Eye (tissue), 1 donor: ENCODE measurements at regions not wholly inside any gene's neighbourhood (a gene's known extent, or its start where the extent isn't known, plus 50 kb on each side); places are given as distances from the start of the nearest gene placed in this dataset.

Experiments
- DNase-seq: peaks from one replicate; pipeline ENCODE4 v3.0.0-alpha.2; 2015

DNA sequence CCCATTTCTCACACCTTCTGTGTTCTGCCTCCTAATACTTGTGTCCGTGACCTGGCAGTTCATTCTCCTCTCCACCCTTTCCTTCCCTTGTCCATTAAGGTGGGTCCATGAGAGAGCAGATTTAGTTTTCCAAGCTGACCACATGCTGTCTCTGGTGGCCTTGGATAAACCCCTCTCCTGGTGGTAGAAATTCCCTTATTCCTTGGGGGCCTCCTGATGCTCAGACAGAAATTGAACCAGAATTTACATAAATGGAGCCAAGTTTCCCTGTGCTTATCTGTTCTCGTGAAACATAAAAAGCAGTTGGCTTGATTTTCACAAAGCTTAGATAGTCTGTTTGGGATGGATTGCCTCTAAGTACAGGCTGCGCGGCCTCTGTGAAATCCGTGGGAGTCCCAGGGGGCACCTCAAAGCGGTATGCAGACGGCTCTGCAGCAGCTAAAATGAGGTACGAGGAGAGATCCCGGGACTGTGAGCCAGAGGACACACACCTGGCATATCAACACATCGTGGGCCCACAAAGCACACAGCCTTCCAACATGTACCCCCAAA lies 101.0 kb upstream of the NMNAT3 start:
- DNase-seq = no peak

DNA sequence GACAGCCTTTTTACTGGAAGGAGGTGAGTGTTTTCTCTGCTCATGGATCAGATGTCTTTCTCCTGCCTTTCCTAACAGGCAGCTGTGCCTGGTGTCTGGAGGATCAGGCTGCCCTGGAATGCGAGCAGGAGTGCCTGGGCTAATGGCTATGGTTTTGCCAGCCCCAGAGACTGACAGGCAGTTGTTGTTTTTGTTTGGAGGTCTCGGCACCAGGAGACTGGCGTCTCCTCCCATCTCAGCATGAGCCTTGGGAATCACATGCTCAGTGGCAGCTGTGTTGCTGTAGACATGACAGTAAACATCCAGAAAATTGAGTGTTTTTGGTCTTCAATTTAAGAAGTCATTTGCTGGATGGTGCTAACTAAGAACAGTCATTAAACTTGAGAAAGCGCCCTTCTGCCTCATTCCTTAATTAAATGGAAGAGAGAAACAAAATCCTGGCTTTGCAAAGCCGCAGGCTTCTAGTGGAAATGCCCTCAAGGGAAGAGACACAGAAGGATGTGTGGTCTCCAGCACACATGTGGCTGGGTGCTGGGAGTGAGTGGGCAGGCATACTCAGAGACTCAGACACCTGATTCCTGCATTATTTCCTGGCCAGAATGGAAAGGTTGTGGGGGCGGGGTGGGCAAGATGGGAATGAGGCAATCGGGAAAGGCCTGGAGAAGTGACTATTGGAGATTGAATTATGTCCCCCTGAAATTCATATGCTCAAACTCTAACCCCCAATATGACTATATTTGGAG lies 97.0 kb upstream of the NMNAT3 start:
- peak; percentile 80 for DNase-seq

DNA sequence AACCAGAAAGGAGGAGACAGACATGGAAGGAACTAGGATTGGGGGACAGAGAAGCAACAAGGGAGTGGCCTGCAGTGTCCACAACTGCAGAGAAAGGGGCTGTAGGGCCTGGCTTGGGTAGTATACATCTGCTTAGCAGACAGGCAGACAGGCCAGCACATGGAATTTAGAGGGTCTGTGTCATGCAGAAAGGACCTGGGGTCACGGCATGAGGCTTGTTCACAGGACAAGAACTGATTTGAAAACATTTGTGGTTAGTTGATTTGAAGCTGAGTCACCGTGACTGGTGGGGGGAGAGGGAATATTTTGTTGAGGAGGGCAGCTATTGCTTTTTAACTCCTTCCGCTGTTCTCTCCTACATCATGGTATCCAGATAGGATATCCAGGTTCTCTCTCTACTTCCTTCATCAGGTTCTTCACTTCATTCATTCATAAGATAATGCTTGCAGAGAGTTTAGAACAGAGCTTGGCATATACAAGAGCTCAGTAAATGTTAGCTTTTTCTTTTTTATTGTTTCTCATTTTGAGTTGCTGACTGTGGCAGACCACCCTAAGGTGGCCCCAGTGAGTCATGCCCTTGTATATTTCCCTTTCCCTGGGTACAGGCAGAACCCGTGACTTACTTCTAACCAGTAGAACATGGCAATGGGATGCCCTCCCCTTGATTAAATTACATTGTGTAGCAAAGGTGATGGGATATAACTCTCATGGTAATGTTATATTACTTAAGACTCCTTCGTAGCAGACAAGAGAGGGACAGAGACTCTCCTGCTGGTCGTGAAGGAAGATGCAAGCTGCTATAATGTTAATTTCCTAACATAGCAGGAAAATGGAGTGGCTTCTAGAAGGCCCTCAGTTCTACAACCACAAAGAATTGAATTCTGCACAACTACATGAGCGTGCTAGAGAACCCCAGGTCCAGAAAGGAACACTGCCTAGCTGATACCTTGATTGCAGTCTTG lies 95.0 kb upstream of the NMNAT3 start:
- DNase-seq = no peak

DNA sequence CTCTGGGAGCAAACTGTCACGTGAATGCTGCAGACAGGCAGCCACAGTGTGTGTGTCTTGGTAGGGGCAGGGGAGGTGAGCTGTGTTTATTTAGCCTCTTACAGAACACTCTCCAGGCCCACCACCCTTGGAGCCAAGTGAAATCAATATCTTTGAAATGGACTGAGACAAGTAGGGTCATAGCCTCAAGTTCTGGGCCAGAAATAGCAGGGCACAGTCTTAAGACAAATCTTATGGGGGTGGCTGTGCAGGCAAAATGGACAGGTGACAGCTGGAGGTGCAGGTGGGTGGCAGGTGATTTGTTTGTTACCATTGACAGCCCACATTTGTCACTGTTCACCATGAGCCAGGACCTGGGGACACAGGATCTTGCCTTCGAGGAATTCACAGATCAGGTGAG lies 93.6 kb upstream of the NMNAT3 start:
- no peak for DNase-seq

DNA sequence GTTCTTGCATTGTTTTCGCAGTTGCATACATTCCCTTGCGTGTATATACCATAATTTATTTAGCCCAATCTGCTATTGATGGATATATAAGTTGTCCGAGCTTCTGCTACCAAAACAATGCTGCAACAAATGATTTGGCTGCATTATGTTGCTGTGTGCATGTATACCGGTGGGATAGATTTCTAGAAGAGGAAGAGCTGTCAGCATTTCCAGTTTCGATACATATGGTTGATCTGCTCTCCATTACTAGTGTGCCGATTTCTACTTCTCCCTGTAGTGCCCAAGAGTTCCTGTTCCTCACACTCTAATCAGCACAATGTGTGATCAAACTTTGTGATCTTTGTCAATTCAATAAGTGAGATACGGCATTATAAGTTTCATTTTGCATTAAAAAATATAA lies 92.8 kb upstream of the NMNAT3 start:
- no peak for DNase-seq

DNA sequence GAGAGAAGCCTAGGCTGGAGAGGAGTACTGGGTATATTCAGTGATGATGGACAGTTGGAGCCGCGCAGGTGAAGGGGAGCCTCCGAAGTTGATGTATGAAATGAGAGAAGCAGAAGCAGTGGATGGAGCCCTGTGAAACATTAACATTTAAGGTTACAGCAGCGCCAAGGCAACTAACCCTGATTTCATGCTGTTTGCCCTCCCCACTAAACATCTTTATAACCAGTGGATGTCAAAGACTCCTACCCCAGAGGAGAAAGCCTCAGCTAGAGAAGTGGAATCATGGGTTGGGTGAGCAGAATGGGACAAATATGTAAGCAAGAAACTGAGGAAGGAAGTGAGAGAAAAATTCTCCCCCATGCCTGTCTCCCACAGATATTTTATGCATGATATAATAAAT lies 92.0 kb upstream of the NMNAT3 start:
- no peak for DNase-seq

DNA sequence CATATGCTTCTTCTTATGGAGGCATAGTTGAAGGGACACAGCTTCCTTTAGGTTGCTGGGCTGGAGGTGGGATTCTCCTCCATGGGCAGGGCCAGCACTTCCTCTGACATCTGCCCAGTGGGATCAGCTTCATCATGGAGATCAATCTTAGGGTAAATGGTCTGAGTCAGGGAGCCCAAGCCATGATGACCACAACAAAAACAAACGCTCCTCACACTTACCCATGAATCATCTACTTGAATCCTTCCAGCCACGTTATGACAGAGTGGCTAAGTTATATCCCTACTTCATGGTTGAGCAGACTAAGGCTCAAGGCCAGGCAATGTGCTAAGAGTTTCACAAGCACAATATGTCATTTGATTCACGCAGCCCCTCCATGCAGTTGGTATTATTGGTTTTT lies 87.2 kb upstream of the NMNAT3 start:
- DNase-seq = no peak

DNA sequence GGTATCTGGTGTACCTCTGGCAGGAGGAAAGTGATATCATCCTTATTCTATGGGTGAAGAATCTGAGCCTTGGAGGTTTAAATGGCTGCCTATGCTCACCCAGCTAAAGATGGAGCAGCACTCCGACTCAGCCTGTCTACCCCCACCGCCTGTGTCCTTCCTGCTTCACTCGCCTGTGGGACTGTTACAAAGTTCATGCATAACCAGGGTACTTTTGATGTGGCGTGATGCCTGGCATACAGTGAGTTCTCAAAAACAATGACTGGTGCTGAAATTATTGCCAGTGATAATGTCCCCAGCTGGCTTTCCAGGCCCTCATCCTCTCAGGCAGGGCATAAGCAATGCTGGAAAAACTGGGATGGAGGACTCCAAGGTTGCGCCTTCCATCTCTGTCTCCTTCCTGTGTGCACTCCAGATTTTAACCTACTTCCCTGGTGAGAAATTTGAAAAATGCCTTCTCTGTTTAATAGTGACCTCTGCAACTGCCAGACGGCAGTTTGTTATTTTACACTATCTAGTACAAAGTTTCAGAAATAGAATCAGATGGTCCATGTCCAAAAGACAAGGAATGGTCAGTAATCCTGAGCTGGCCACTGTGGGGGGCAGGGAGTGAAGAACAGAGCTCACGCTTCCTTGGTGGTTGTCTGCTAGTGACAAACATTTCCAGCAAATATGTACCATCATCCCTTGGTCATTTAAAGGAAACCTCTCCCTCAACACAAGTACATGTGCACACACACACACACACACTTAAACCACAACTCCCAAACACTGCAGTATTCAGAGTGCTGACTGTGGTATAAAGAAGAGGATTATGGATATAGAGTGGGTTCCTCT lies 86.5 kb upstream of the NMNAT3 start:
- DNase-seq = no peak

DNA sequence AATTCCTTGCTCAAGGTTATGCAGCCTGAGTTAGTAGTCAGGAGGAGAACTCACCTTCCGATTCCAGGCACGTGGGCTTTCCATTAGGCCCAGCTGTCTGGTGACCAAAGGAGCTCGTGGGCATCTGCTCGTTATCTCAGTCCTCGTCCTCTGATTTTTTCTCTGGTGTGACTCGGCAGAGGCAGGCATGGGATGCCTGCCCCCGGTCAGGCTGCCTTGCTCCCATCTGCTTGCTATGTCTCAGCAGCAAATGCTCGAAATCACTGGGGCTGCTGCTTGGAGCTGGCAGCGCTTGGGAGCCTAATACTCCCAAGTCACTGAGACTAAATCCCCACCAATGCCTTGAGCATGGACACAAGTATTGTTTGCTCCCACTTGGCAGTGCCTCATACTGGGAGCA lies 84.5 kb upstream of the NMNAT3 start:
- peak; percentile 13 for DNase-seq

DNA sequence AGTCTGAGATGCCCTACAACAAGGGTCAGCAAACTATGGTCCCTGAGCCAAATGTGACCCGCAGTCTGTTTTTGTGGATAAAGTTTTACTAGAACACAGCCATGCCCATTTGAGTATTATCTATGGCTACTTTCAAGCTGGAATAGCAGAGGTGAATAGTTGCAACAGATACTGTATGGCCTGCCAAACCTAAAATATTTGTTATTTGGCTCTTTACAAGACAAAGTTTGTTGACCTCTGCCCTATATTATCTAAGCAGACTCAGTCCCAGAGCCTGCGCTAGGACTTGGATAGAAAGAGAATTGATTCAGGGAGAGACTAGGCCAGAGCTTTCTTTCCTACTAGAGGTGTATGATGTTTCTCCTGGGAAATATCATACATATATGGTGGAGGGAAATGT lies 81.7 kb upstream of the NMNAT3 start:
- no peak for DNase-seq

DNA sequence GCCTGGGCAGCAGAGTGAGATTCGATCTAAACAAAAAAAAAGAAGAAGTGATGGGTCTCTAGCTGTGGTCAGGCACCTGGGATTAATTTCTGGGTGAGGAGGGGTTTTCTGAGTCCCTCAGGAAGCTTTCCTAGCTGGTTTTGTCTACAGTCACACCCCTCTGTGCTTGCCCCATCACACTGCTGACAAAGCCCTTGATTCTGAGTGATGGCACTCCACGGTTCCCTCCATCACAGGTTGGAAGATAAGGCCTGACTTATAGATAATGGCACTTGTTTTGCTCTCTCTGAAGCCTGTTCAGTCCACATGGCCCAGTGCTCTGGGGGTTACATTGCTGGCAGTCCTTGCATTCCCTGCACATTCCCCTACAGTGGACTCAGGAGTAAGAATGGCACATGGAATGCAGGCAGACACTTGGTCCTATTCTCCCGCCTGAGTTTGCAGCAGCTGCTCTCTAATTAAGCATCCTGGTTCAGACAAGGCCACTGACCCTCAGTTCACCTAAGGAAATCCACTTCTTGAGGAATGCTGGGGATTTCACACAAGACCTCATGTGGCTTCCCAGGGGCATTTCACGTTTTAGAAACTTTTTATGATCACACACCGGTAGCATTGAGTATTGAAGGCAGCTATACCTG lies 81.0 kb upstream of the NMNAT3 start:
- peak; percentile 74 for DNase-seq

DNA sequence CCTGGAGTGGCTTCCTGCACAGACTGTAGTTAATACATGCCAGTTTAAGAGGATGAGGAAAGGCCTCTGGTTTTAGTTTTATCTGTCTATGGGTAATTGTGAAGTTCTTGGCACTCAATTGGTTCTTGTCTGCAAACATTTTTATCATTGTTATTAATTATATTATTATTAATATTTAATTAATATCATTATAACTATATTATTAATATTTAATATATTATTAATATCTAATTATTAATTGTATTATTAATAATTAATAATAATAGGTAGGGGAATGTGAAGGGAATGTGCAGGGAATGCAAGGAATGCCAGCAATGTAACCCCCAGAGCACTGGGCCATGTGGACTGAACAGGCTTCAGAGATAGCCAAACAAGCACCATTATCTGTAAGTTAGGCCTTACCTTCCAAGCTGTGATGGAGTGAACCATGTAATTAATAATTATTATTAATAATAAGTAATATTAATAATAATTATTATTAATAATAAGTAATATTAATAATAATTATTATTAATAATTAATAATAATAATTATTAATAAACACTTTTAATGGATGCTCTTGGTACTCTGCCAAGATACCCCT lies 79.8 kb upstream of the NMNAT3 start:
- DNase-seq = no peak

DNA sequence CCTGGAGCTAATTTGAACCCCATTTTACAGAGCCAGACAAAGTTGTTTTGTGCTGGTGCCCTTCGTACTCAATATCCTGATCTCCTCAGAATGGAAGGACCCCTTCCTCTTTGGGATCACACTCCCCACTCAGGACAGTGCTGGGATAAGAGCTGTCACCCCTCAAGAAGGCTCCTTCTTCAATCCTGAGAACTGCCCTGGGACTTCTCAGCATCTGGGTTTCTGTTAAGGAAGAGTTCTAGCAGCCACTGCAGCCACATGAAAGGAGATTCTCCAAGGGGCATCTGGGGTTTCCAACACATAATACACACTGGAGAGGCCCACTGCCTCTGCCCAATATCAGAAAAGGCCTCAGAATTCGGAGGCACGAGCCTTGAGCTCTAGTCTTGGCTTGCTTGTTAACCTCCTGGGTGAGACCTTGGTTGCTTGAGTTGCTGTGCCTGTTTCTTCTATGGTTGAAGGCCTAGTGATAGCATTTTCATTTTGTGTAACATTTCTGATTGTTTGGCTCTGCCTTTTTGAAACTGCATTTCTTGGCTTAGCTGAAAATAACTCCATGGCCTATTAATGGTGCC lies 78.8 kb upstream of the NMNAT3 start:
- no peak for DNase-seq

DNA sequence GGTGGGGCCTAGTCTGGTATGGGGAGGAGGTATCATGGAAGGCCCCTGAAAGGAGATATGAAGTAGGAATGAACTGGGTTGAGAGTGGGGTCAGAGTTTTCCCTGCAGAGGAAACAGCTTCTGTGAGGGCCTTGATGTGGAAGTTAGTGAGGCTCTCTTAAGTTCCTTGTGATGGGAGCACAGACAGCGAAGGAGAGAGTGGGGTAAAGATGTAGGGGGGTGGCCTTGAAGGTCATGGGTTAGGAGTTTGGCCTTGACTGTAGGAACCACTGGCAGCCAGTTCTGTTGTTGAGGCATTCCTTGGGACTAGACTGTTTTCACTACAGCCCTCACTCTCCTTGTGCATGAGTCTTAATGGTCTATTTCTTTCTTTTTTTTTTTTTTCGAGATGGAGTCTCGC lies 77.8 kb upstream of the NMNAT3 start:
- no peak for DNase-seq

DNA sequence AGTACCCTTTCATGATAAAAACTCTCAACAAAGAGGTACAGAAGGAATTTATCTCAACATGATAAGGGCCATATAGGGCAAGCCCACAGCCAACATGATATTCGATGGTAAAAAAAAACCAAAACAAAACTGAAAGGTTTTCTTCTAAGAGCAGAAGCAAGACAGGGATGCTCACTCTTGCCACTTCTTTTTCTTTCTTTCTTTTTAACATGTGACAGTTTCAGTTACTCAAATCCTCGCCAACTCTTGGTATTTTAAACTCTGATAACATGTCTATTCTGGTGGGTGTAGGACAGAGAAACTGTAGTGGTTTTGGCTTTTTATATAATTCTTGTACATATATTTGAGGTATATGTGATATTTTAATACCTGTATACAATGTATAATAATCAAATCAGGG lies 74.0 kb upstream of the NMNAT3 start:
- no peak for DNase-seq

DNA sequence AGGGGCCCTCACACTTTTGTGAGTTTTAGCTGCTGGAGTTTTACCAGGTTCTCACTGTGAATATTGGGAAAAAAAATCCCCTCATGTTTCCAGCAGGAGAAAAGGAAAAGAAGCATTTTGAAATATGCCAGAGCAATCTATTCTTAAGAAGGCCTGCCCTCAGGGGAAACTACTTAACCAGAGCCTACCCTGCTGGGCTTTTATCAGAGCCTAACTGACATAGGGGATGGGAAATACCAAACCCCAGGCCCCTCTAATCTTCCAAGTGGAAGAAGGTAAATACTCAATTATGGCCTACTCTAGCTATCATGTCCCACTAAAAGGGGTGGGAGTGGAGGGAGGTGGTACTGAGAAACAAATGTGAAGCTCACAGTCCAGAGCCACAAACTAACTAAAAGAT lies 68.7 kb upstream of the NMNAT3 start:
- no peak for DNase-seq

DNA sequence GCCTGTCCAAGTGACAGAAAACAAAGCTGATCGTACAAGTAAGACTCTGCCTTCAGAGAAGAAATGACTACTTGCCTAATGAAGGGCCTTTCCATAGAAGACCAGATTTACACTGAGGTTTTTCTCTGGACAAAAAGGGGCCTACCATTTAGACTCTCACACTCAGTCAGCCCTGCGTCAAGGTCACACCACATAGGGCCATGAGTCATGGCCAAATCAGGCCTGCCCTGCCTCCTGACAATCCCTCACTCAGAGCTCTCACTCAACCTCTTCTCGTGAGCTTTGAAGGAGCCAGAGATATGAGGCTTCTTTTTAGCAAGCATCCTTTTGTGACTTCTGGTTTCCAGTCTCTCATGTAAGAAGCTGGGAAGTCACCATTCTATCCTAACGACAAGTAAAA lies 68.1 kb upstream of the NMNAT3 start:
- DNase-seq = no peak

DNA sequence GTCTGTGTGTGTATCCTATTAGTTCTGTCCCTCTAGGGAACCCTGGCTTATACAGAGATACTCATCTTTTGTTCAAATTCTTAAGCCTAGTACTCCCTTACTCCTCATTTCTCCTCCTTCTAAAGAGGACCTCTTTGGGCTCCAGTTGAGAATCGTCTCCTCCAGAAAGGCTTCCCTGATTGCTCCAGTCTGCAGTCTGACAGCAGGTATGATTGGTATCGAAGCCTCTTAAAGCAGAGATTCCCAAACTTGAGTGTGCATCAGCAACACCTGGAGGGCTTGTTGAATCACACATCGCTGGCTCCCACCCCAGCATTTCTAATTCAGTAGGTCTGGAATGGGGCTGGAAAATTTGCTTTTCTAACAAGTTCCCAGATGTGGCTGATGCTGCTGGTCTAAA lies 60.9 kb upstream of the NMNAT3 start:
- DNase-seq = no peak

DNA sequence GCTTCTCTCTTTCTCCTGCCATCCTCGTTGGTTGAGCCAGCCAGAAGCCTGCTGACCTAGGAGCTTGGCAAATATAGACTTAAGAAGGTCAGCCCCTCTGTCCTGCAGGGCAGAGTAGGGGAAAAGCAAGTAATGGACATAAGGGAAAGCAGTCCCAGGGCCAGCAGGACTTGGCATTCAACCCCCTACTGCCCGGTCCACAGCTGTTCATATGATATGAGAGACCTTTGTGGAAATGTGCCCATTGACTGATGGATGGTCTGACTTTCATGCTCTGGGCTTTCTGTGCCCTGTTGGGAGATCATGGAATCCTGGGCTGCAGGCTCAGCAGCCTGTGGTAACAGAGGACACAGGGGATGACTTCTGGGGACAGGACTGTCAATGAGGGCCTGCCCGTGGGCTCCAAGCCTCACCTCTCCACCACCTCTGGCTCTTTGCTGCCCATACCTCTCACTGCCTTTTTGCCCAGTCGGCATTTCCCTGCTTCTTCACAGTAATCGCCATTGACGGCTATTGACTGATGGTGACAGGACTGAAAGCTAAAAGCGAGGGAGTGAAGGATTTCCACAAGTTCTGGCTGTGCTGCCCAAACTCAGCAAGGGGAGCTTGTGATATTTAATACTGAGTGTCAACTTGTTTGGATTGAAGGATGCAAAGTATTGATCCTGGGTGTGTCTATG lies 60.0 kb upstream of the NMNAT3 start:
- DNase-seq = no peak

DNA sequence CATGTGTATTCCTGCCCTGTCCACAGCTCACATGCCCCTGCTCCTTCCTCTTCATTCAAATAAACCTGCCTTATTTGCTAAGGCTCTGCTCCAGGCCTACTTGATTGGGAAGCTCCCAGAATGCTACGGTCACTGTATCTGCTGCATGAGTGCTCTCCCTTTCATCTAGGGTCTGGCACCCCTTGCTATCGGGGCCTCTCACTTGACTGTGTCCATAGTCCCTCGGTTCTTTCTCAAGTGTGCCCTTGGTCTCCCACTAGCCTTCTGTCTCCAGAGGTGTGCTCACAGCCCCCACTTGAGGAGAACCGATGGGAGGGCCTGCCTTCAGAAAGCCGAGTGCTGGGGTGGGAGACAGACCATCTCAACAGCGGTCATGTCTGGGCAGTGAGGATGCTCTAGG lies 57.4 kb upstream of the NMNAT3 start:
- DNase-seq = no peak

DNA sequence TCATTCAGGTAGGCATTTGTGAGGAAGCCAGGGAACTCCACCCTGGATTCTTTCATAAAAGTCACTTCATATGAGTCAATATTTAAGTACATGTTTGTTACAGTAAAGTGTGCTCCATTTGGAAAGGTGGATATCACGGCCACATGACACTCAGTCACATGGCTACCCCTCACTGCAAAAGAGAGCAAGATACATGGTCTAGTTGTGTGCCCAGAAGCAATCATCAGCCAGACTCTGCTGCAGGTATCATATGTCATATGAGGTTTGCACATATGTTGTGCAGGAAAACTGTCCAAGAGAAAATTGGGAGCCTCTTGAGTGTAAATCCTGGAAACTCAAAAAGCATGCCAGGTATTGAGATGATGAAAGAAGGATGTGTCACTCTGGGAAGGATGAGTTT lies 55.0 kb upstream of the NMNAT3 start:
- DNase-seq = no peak
